PC-3 (cell line): ENCODE measurements at regions not wholly inside any gene's neighbourhood (a gene's known extent, or its start where the extent isn't known, plus 50 kb on each side); places are given as distances from the start of the nearest gene placed in this dataset.

ENCODE experiments used
- ATAC-seq: fragments of 200-7000 bp; cut with Tn5 transposase; 2 replicates; pipeline ENCODE4 v1.9.1; 2020; ENCODE audit warnings: mild to moderate bottlenecking, moderate library complexity
- BruUV-seq: library from RNA; stranded (reverse); fragments of 400-500 nt; replicated peaks from 2 replicates; lab custom pipeline; 2021; lab: Mats Ljungman, UMichigan
- CTCF ChIA-PET: fragments of 300-600 bp; sonication (Branson Sonifier 250); formaldehyde crosslinking; loops from one replicate; lab custom pipeline; 2022; ENCODE audit warnings: antibody characterized with exemption; lab: Charles Lee
- POLR2A ChIA-PET: fragments of 300-600 bp; sonication (Branson Sonifier 250); formaldehyde crosslinking; loops from one replicate; lab custom pipeline; 2022; ENCODE audit warnings: antibody characterized with exemption; ENCODE audit not compliant: unreplicated experiment; lab: Charles Lee
- DNase-seq: peaks from one replicate; pipeline ENCODE4 v3.0.0-alpha.2; 2015
- H2AFZ ChIP-seq: fragments of 300-600 bp; sonication (generic); 2 replicates; pipeline ENCODE4 v1.6.0; 2016; ENCODE audit warnings: antibody characterized with exemption, low read length
- H3F3A ChIP-seq: fragments of 300-600 bp; sonication (generic); one replicate; pipeline ENCODE4 v1.6.0; 2017; ENCODE audit warnings: antibody characterized with exemption, low read length, control low read depth, mild to moderate bottlenecking; ENCODE audit not compliant: unreplicated experiment
- H3K27ac ChIP-seq: fragments of 300-600 bp; sonication (generic); 2 replicates; pipeline ENCODE4 v1.5.1; 2016; ENCODE audit warnings: mild to moderate bottlenecking, low read length
- H3K27me3 ChIP-seq: fragments of 300-600 bp; sonication (generic); 2 replicates; pipeline ENCODE4 v1.6.1; 2016; ENCODE audit warnings: low read length, mixed read lengths
- H3K36me3 ChIP-seq: fragments of 300-600 bp; sonication (generic); 2 replicates; pipeline ENCODE4 v1.6.1; 2016; ENCODE audit warnings: low read depth, mixed run types, low read length, mixed read lengths
- H3K4me1 ChIP-seq: fragments of 300-600 bp; sonication (generic); 2 replicates; pipeline ENCODE4 v1.5.1; 2016; ENCODE audit warnings: low read length; ENCODE audit not compliant: insufficient read depth
- H3K4me2 ChIP-seq: fragments of 300-600 bp; sonication (generic); 2 replicates; pipeline ENCODE4 v1.6.0; 2016; ENCODE audit warnings: low read length
- H3K4me3 ChIP-seq: fragments of 300-600 bp; sonication (generic); 2 replicates; pipeline ENCODE4 v1.5.1; 2016; ENCODE audit warnings: mild to moderate bottlenecking, low read length, mixed read lengths
- H3K79me2 ChIP-seq: fragments of 300-600 bp; sonication (generic); 2 replicates; pipeline ENCODE4 v1.6.1; 2017; ENCODE audit warnings: low read length, mixed read lengths
- H3K9ac ChIP-seq: fragments of 300-600 bp; sonication (generic); 2 replicates; pipeline ENCODE4 v1.6.0; 2016; ENCODE audit warnings: mild to moderate bottlenecking, low read length
- H3K9me2 ChIP-seq: fragments of 300-600 bp; sonication (generic); replicated peaks from 2 replicates; pipeline ENCODE4 v1.6.1; 2016; ENCODE audit warnings: mixed run types, low read length, mixed read lengths
- H3K9me3 ChIP-seq: fragments of 300-600 bp; sonication (generic); 2 replicates; pipeline ENCODE4 v1.6.1; 2016; ENCODE audit warnings: low read length, mixed read lengths
- H4K20me1 ChIP-seq: fragments of 300-600 bp; sonication (generic); 2 replicates; pipeline ENCODE4 v1.6.1; 2016; ENCODE audit warnings: low read length, mixed read lengths
- CTCF ChIP-seq: fragments of 300-600 bp; sonication (generic); conservative IDR thresholded peaks from 2 replicates; pipeline ENCODE4 v1.5.1; 2017; ENCODE audit warnings: antibody characterized with exemption, low read depth, mild to moderate bottlenecking, low read length
- EZH2 ChIP-seq: fragments of 300-600 bp; sonication (generic); IDR thresholded peaks from one replicate; pipeline ENCODE4 v1.6.1; 2017; ENCODE audit warnings: antibody characterized with exemption, mild to moderate bottlenecking, low read length; ENCODE audit not compliant: unreplicated experiment
- EZH2phosphoT487 ChIP-seq: fragments of 300-600 bp; sonication (generic); IDR thresholded peaks from 2 replicates; pipeline ENCODE4 v1.6.1; 2018; ENCODE audit warnings: mild to moderate bottlenecking, antibody characterized with exemption, low read length, borderline replicate concordance
- intact Hi-C: fragments of 100-400 bp; cut with micrococcal nuclease; formaldehyde crosslinking; loops from 2 replicates; pipeline ENCODE4 v1.9.0; 2023

GRCh38 chr7:130927564-130927963 lies 193.6 kb upstream of the KLF14 start:
- Histone ChIP-seq H3K36me3 (peaks cover under 1% of the 10 kb centered on the region; the same call in 1 of the 2 replicates), H2AFZ (no peak overlapping the region), H3F3A (no peaks in the 10 kb centered on the region), H3K4me1 (peaks cover 34% of the 10 kb centered on the region), H3K9me3 (no peaks in the 10 kb centered on the region), H3K9ac (no peak overlapping the region), H3K27me3 (no peaks in the 10 kb centered on the region), H3K4me3 (no peak overlapping the region), H3K9me2 (no peaks in the 10 kb centered on the region), H3K4me2 (no peak overlapping the region), H4K20me1 (no peaks in the 10 kb centered on the region), H3K79me2 (peaks cover 98% of the 10 kb centered on the region), H3K27ac (no peak overlapping the region)
- POLR2A ChIA-PET, result interaction anchor here (0.5 kb wide), 1 partner anchor 14 kb away, joined by 4 read pairs; no protein-coding TSS in a partner anchor
- ATAC-seq, result no peak
- CTCF ChIA-PET, result no interaction called here
- no TSS peak for BruUV-seq
- peak; percentile 0 for DNase-seq
- TF ChIP-seq EZH2 (no peak), CTCF (no peak), EZH2phosphoT487 (no peak)
- intact Hi-C loops, result no loop called here

DNA sequence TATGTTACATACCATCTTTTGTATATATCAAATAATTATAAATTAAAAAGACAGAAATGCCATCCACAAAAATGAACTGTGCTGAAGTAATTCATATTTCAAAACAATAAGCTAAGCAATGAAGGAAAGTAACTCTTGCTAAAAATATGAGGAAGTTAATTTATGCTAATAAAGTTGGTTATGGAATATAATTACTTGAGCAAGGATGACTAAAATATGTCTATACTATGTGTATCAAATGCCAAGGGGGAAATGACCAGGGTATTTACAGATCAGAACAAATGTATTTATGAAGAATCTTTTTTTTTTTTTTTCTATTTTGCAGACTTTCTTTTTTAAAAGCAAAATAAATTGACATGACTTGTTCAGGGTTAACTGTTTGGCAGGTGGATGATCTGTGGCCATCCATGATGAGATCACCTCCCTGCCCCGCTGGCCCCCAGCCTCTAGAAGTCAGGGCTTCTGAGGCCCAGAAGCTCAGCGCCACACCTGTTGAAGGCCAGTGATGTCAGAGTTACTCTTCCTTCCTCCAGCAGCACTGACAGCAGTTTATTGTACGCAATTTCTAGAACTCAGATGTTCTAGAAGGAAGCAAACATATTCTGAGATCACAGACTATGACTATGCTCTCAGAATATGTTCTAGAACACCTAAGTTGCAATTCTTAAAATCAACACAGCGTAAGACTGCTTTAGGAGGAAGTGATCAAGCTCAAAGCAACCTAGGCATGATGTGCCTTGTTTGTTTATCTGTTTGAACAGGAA lies 196.1 kb upstream of the KLF14 start:
- peak overlapping the region; percentile 5; the same call in 1 of the 2 replicates for H3K27ac ChIP-seq
- H3K4me3 ChIP-seq, result no peak overlapping the region
- H4K20me1 ChIP-seq, result 0 out of 2 replicates have a peak, but pooled peaks cover 6% of the 10 kb centered on the region
- ATAC-seq (peak; percentile 60), DNase-seq (peak; percentile 55)
- no peaks in the 10 kb centered on the region for H3K27me3 ChIP-seq
- BruUV-seq, result no TSS peak
- CTCF ChIA-PET, result interaction anchor here (0.6 to 1.0 kb wide), 3 partner anchors 9 to 33 kb away, joined by 3 read pairs; no protein-coding TSS in a partner anchor
- H3F3A ChIP-seq, result no peaks in the 10 kb centered on the region
- peaks cover 21% of the 10 kb centered on the region for H3K4me1 ChIP-seq
- peak overlapping the region; percentile 34; the same call in 1 of the 2 replicates for H3K4me2 ChIP-seq
- no peaks in the 10 kb centered on the region for H3K9me3 ChIP-seq
- TF ChIP-seq CTCF (no peak), EZH2 (no peak), EZH2phosphoT487 (no peak)
- H3K36me3 ChIP-seq, result peaks cover 8% of the 10 kb centered on the region; the same call in 1 of the 2 replicates
- peaks cover 96% of the 10 kb centered on the region for H3K79me2 ChIP-seq
- no peak overlapping the region for H3K9ac ChIP-seq
- POLR2A ChIA-PET, result interaction anchor here (0.6 kb wide), 1 partner anchor 25 kb away, joined by 20 read pairs; no protein-coding TSS in a partner anchor
- no peak overlapping the region for H2AFZ ChIP-seq
- no peaks in the 10 kb centered on the region for H3K9me2 ChIP-seq
- intact Hi-C loops, result no loop called here
